Astrocyte (in vitro differentiated cells and primary cell): ENCODE measurements at regions not wholly inside any gene's neighbourhood (a gene's known extent, or its start where the extent isn't known, plus 50 kb on each side); places are given as distances from the start of the nearest gene placed in this dataset.

Experiments
- EZH2 ChIP-seq: IDR thresholded peaks from 2 replicates; pipeline ENCODE4 v1.6.1; 2012; ENCODE audit warnings: mild to moderate bottlenecking, low read length, inconsistent platforms; ENCODE audit not compliant: insufficient read depth
- TF ChIP-seq, protein P1 (sequence below): IDR thresholded peaks from 2 replicates; pipeline ENCODE4 v1.5.1; 2011; ENCODE audit warnings: low read depth, mild to moderate bottlenecking, inconsistent platforms, low read length, moderate library complexity; ENCODE audit not compliant: insufficient read depth

DNA sequence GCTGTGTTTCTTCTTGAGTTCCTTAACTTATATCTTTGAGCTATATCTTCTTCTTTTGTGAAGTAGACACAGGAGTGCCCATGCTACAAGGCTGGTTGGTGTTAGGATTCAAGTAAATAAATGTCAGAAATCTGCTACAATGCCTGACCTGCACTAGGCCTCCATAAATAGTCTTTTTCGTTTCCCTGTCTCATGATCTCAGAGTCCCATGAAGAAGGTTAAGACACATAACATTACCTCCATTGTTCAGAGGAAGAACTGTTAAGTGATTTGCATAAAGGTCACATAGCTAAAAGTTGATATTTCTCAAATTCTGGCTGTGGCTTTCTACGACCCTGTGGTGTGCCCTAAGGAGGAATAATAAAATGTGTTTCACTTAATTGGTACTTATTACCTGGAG is 228.4 kb downstream of the KCNS3 start:
- TF ChIP-seq, protein P1, sequence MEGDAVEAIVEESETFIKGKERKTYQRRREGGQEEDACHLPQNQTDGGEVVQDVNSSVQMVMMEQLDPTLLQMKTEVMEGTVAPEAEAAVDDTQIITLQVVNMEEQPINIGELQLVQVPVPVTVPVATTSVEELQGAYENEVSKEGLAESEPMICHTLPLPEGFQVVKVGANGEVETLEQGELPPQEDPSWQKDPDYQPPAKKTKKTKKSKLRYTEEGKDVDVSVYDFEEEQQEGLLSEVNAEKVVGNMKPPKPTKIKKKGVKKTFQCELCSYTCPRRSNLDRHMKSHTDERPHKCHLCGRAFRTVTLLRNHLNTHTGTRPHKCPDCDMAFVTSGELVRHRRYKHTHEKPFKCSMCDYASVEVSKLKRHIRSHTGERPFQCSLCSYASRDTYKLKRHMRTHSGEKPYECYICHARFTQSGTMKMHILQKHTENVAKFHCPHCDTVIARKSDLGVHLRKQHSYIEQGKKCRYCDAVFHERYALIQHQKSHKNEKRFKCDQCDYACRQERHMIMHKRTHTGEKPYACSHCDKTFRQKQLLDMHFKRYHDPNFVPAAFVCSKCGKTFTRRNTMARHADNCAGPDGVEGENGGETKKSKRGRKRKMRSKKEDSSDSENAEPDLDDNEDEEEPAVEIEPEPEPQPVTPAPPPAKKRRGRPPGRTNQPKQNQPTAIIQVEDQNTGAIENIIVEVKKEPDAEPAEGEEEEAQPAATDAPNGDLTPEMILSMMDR, result no peak
- no peak for TF ChIP-seq EZH2
